ENCODE measurements at regions not wholly inside any gene's neighbourhood (a gene's known extent, or its start where the extent isn't known, plus 50 kb on each side); places are given as distances from the start of the nearest gene placed in this dataset.

- DNase-seq, result no peak
Measured at GRCh38 chr10:132136097-132136521, 50.6 kb upstream of the DPYSL4 start.

GRCh38 chr10:132136689-132137088 lies 50.1 kb upstream of the DPYSL4 start:
- no peak for DNase-seq

All from fibroblast of upper back skin (primary cell).